ENCODE measurements at regions not wholly inside any gene's neighbourhood (a gene's known extent, or its start where the extent isn't known, plus 50 kb on each side); places are given as distances from the start of the nearest gene placed in this dataset.

GRCh38 chr4:135739354-135739753 lies 1537.8 kb upstream of the PABPC4L start:
- TF ChIP-seq, protein P1, sequence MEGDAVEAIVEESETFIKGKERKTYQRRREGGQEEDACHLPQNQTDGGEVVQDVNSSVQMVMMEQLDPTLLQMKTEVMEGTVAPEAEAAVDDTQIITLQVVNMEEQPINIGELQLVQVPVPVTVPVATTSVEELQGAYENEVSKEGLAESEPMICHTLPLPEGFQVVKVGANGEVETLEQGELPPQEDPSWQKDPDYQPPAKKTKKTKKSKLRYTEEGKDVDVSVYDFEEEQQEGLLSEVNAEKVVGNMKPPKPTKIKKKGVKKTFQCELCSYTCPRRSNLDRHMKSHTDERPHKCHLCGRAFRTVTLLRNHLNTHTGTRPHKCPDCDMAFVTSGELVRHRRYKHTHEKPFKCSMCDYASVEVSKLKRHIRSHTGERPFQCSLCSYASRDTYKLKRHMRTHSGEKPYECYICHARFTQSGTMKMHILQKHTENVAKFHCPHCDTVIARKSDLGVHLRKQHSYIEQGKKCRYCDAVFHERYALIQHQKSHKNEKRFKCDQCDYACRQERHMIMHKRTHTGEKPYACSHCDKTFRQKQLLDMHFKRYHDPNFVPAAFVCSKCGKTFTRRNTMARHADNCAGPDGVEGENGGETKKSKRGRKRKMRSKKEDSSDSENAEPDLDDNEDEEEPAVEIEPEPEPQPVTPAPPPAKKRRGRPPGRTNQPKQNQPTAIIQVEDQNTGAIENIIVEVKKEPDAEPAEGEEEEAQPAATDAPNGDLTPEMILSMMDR (IDR thresholded peaks at IDR 0.05): no peak
- TF ChIP-seq POLR2A (IDR thresholded peaks at IDR 0.05): no peak
- Histone ChIP-seq H3K4me1 (replicated peaks in 1 of 2) (no peaks in the 10 kb centered on the region), H3K27me3 (no peaks in the 10 kb centered on the region), H3K27ac (no peak overlapping the region), H3K4me3 (no peak overlapping the region), H3K36me3 (replicated peaks in 1 of 2) (no peaks in the 10 kb centered on the region), H3K9me3 (replicated peaks in 1 of 3) (no peaks in the 10 kb centered on the region)
- DNase-seq: no peak
- intact Hi-C loops (cut with DNase I): no loop called here
- 74 to 81% (median 81%) methylated on average over 2 of the region's 2 CpGs for WGBS, 4 donors

- no peak for DNase-seq
- TF ChIP-seq, protein P1 (IDR thresholded peaks at IDR 0.05): no peak
- no peak for TF ChIP-seq POLR2A (IDR thresholded peaks at IDR 0.05)
- Histone ChIP-seq H3K4me3 (no peak overlapping the region), H3K9me3 (replicated peaks in 1 of 3) (no peaks in the 10 kb centered on the region), H3K4me1 (replicated peaks in 1 of 2) (no peaks in the 10 kb centered on the region), H3K36me3 (replicated peaks in 1 of 2) (no peaks in the 10 kb centered on the region), H3K27ac (no peak overlapping the region), H3K27me3 (no peaks in the 10 kb centered on the region)
- intact Hi-C loops (cut with DNase I): no loop called here
Measured at GRCh38 chr4:135735512-135735911, 1533.9 kb upstream of the PABPC4L start.

DNA sequence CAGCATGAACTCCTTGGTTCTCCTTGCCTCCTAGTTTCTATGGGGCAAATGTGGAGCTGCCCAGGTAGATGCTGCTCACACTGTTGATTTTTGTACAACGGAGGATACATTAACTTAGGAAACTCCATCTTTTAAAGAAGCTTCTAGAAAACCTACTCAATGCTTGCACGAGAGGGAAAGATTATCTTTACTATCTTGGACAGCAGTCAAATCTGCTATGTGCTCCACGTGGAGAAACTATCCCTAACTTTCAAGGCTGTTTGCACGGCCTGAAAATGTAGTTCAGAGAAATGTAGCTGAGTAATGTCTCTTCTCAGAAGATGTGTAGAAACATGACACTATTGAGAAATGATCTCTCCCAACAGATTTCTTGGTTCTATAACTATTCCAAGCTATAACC lies 1530.9 kb upstream of the PABPC4L start:
- Histone ChIP-seq H3K4me3 (no peak overlapping the region), H3K9me3 (replicated peaks in 1 of 3) (no peaks in the 10 kb centered on the region), H3K27me3 (no peaks in the 10 kb centered on the region), H3K4me1 (replicated peaks in 1 of 2) (no peaks in the 10 kb centered on the region), H3K27ac (no peak overlapping the region), H3K36me3 (replicated peaks in 1 of 2) (no peaks in the 10 kb centered on the region)
- no peak for TF ChIP-seq POLR2A (IDR thresholded peaks at IDR 0.05)
- TF ChIP-seq, protein P1 (IDR thresholded peaks at IDR 0.05): no peak
- WGBS, 4 donors: 38 to 68% (median 48%) methylated on average over 4 of the region's 4 CpGs
- DNase-seq: no peak
- intact Hi-C loops (cut with DNase I): no loop called here

GRCh38 chr4:135731682-135732081 lies 1530.1 kb upstream of the PABPC4L start:
- DNase-seq: no peak
- intact Hi-C loops (cut with DNase I): no loop called here
- Histone ChIP-seq H3K4me3 (no peak overlapping the region), H3K27me3 (no peaks in the 10 kb centered on the region), H3K9me3 (replicated peaks in 1 of 3) (no peaks in the 10 kb centered on the region), H3K27ac (no peak overlapping the region), H3K4me1 (replicated peaks in 1 of 2) (no peaks in the 10 kb centered on the region), H3K36me3 (replicated peaks in 1 of 2) (no peaks in the 10 kb centered on the region)
- WGBS, 4 donors: 65 to 79% (median 69%) methylated on average over 2 of the region's 2 CpGs
- TF ChIP-seq POLR2A (IDR thresholded peaks at IDR 0.05): no peak
- TF ChIP-seq, protein P1 (IDR thresholded peaks at IDR 0.05): no peak
